Astrocyte of the cerebellum (primary cell): ENCODE measurements at regions not wholly inside any gene's neighbourhood (a gene's known extent, or its start where the extent isn't known, plus 50 kb on each side); places are given as distances from the start of the nearest gene placed in this dataset.

Experiments
- DNase-seq: peaks from one replicate; pipeline ENCODE4 v3.0.0-alpha.2; 2011; ENCODE audit warnings: low read depth
- H3K4me3 ChIP-seq: 2 replicates; pipeline ENCODE4 v1.5.1; 2011; ENCODE audit warnings: mild to moderate bottlenecking, low read depth, low read length, moderate library complexity
- CTCF ChIP-seq: IDR thresholded peaks from 2 replicates; pipeline ENCODE4 v1.5.1; 2012; ENCODE audit warnings: low read length, low read depth, moderate library complexity, mild to moderate bottlenecking; ENCODE audit errors: missing control alignments
- in situ Hi-C: cut with HindIII; loops from 2 replicates; pipeline ENCODE4 v1.10.0; 2017; ENCODE audit warnings: low sequenced_read_pairs

DNA sequence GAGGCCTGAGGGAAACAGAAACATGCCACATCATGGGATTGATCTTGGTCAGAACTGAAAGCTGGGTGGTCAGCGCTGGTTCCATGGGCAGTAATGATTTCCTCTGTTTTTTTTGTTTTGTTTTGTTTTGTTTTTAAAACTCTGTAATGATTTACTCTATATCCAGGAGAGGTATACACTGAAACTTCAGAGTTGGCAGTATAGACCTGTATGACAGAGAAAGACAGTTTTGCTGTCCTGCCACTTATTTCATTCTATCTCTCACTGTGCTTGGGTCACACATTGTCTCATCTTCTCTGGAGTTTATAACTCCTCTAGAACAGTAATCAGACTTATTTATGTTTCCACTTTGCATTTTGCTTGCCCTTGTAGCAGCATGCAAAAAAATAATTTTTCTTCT, 105.1 kb upstream of the SLITRK1 start:
- no peak for TF ChIP-seq CTCF
- DNase-seq, result no peak
- H3K4me3 ChIP-seq, result no peak overlapping the region
- in situ Hi-C loops, result no loop called here

- no peak for TF ChIP-seq CTCF
These were observed 102.5 kb upstream of the SLITRK1 start for GRCh38 chr13:83984793-83985192.

DNA sequence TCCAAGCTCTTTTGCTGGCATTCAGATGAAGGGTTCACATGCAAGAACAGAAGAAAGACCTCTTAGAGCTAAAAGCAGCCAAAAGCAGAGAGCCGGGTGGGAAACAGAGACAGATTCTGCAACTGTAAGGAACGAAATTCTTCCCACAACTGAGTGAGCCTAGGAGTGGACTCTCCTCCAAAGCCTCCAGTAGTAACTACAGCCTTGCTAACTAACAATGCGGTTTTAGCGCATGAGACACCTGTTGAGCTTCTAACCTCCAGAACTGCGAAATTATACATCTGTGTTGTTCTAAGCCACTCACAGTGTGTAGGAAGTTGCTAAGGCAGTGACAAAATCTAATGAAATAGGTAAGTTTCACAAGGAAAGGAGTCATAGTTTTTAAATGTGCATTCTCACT, 98.1 kb upstream of the SLITRK1 start:
- TF ChIP-seq CTCF, result no peak
- no peak overlapping the region for H3K4me3 ChIP-seq
- in situ Hi-C loops, result no loop called here

More at GRCh38 chr13:83984793-83985192, 102.5 kb upstream of the SLITRK1 start:
- in situ Hi-C loops, result no loop called here
- H3K4me3 ChIP-seq, result no peak overlapping the region
- no peak for DNase-seq

DNA sequence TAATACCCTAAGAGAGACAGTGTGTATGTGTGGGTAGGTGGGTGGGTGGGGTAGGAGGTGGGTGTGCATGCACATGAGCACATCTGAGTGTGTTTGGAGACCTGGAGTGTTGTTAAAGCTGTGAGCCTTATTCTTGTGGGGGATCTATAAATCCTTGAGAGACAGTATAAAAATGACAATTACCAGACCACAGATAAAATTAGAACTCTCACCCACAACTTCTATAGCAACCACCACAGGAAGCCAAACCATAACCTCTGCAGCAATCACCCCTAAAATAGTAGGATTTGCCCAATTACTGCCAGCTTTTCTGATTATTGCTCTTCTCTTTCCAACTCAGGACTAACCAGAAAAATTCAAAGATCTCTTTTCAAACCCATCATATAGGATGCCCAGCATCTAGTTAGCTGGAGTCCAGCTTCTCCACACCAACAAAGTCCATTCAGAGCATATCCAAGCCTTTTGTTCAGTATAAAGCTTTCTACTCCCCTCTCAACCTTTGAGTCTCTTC, 93.4 kb upstream of the SLITRK1 start:
- in situ Hi-C loops, result no loop called here
- no peak overlapping the region for H3K4me3 ChIP-seq
- no peak for TF ChIP-seq CTCF
- DNase-seq, result no peak

More for the DNA sequence above, 98.1 kb upstream of the SLITRK1 start:
- DNase-seq, result no peak

DNA sequence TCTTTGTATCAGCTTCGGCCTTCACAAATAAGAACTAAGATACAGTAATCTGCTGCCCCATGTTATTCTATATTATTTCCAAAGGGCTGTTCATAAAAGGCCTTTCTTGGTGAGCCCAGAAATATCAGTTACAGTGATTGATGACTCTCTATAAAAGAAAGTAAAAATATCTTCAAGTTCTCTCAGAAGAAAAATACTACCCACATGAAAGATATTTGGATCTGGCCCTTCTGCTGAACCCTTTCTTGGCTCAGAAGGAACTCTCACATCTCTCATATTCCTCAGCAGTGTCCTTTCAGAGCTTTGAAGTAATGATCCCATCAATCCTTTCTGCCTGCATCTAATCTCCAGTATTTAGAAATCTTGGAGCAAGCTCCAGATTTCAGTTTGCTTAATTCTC, 76.3 kb upstream of the SLITRK1 start:
- in situ Hi-C loops, result no loop called here

DNA sequence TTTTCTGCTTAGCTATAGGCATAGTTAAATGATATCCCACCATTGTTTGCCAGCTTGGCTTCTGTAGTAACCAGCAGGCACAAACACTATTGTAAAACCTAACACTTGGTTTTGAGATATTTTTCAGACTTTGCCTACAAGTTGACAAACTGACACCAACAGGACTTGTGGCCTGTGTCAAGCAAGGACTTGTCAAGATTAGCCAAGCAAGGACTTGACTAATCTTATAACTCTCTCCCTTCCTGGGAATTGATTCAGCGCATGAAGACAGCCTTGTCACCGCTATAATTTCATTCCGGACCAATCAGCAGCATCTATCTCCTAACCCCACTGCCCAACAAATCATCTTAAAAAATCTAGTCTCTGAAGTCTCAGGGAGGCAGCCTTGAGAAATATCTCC, 72.7 kb upstream of the SLITRK1 start:
- no peak for TF ChIP-seq CTCF
- DNase-seq, result no peak
- no peak overlapping the region for H3K4me3 ChIP-seq
- in situ Hi-C loops, result no loop called here

More for the DNA sequence above, 76.3 kb upstream of the SLITRK1 start:
- TF ChIP-seq CTCF, result no peak
- no peak for DNase-seq
- H3K4me3 ChIP-seq, result no peak overlapping the region

GRCh38 chr13:83953916-83954315, 71.6 kb upstream of the SLITRK1 start:
- no peak overlapping the region for H3K4me3 ChIP-seq
- no peak for DNase-seq
- TF ChIP-seq CTCF, result no peak
- in situ Hi-C loops, result no loop called here
